BLaER1 treated with 17β-estradiol and CSF1 and Interleukin-3, amounts not matched to agents 10 nM and 100 nM (cell line): ENCODE measurements at regions not wholly inside any gene's neighbourhood (a gene's known extent, or its start where the extent isn't known, plus 50 kb on each side); places are given as distances from the start of the nearest gene placed in this dataset.

ENCODE experiments used
- H3K27ac ChIP-seq, 11 experiments: shearing (Covaris generic); formaldehyde crosslinking; 2 replicates each; pipeline ENCODE4 v1.8.1; 2022
- H3K27me3 ChIP-seq, 11 experiments: shearing (Covaris generic); formaldehyde crosslinking; 2 replicates each; pipeline ENCODE4 v1.8.1; 2022
- H3K36me3 ChIP-seq, 11 experiments: shearing (Covaris generic); formaldehyde crosslinking; 2 replicates each; pipeline ENCODE4 v1.8.1; 2022
- H3K4me1 ChIP-seq, 10 experiments: shearing (Covaris generic); formaldehyde crosslinking; 2 replicates each; pipeline ENCODE4 v1.8.1; 2022
- H3K4me2 ChIP-seq, 11 experiments: shearing (Covaris generic); formaldehyde crosslinking; 2 replicates each; pipeline ENCODE4 v1.8.1; 2022
- H3K4me3 ChIP-seq, 10 experiments: shearing (Covaris generic); formaldehyde crosslinking; 2 replicates each; pipeline ENCODE4 v1.8.1; 2022
- H3K9ac ChIP-seq, 11 experiments: shearing (Covaris generic); formaldehyde crosslinking; 2 replicates each; pipeline ENCODE4 v1.8.1; 2022
- H3K9me3 ChIP-seq, 11 experiments: shearing (Covaris generic); formaldehyde crosslinking; replicated peaks in 1 of 11; 2 replicates each; pipeline ENCODE4 v1.8.1; 2022
- H4K20me1 ChIP-seq, 11 experiments: shearing (Covaris generic); formaldehyde crosslinking; 2 replicates each; pipeline ENCODE4 v1.8.1; 2022
- Cebpa-rat ChIP-seq, 11 experiments: shearing (Covaris generic); IDR thresholded peaks; 2 replicates each; pipeline ENCODE4 v1.8.1; 2022

DNA sequence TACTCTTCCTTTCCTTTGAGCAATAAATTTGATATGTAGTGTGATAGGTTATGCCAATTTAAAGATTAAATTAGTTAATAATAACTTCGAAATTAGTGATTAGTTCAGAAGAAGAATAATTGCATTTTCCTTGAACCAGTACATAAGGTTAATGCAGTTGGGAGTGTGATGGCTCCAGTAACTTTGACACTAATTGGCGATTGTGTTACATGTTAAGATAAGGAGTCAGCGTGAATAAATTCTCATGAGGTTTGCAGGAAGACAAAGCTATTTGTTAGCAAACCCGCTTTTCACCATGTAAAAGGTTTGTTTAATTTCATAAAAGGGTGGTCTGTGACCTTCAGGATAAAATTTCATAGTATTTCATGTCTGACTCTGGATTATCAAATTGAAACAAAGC is 1226.8 kb downstream of the SLC16A7 start:
- H3K36me3 ChIP-seq: no peaks in the 10 kb centered on the region
- H3K4me1 ChIP-seq: no peaks in the 10 kb centered on the region

DNA sequence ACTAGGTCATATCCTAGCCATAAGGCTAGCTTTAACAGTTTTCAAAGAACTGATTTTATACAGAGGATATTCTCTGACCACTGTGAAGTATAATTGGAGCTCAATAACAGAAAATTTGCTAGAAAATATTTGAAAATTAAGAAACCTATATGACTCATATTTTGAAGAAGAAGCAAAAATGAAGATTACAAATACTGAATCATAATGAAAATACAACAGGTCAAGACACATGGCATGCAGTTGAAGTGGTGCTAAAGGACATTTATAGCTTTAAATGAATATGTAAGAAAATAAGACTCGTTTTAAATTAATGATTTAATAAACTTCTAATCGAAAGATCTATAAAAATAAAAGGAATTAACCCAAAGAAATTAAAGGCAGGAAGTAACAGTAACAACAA is 1234.6 kb downstream of the SLC16A7 start:
- Histone ChIP-seq H3K27me3 (no peaks in the 10 kb centered on the region), H3K4me2 (no peak overlapping the region), H3K9me3 (no peaks in the 10 kb centered on the region), H3K4me3 (no peak overlapping the region), H3K9ac (no peak overlapping the region), H3K36me3 (no peaks in the 10 kb centered on the region), H3K4me1 (no peaks in the 10 kb centered on the region), H3K27ac (no peak overlapping the region), H4K20me1 (no peaks in the 10 kb centered on the region)
- no peak for TF ChIP-seq Cebpa-rat (IDR thresholded peaks at IDR 0.05)

More for the DNA sequence above, 1226.8 kb downstream of the SLC16A7 start:
- Histone ChIP-seq H3K4me2 (no peak overlapping the region), H3K4me3 (no peak overlapping the region), H3K9ac (no peak overlapping the region), H3K27ac (no peak overlapping the region), H3K27me3 (no peaks in the 10 kb centered on the region), H3K9me3 (no peaks in the 10 kb centered on the region), H4K20me1 (no peaks in the 10 kb centered on the region)
- no peak for TF ChIP-seq Cebpa-rat (IDR thresholded peaks at IDR 0.05)

DNA sequence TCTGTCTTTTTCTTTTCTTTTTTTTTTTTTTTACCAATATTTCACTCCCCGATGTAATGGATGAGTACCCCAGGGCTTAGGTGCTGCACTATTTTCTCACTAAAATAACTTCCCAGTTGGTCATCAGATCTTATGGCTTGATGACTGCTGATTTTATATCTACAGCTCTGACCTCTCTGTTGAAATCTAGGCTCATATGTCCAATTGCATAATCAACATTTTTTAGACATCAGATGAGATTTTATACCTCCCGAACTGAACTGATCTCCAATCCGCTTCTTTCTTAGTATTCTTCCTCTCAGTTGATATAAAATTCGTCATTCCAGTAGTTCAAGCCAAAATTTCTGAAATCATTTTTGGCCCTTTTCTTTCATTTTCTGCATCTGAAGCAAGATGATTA is 1236.5 kb downstream of the SLC16A7 start:
- H3K9me3 ChIP-seq: no peaks in the 10 kb centered on the region
- no peaks in the 10 kb centered on the region for H3K4me1 ChIP-seq
- H3K9ac ChIP-seq: no peak overlapping the region
- no peak overlapping the region for H3K4me3 ChIP-seq
- no peaks in the 10 kb centered on the region for H3K36me3 ChIP-seq
- no peak for TF ChIP-seq Cebpa-rat (IDR thresholded peaks at IDR 0.05)
- H3K27me3 ChIP-seq: no peaks in the 10 kb centered on the region
- no peak overlapping the region for H3K27ac ChIP-seq
- no peaks in the 10 kb centered on the region for H4K20me1 ChIP-seq
- H3K4me2 ChIP-seq: no peak overlapping the region

DNA sequence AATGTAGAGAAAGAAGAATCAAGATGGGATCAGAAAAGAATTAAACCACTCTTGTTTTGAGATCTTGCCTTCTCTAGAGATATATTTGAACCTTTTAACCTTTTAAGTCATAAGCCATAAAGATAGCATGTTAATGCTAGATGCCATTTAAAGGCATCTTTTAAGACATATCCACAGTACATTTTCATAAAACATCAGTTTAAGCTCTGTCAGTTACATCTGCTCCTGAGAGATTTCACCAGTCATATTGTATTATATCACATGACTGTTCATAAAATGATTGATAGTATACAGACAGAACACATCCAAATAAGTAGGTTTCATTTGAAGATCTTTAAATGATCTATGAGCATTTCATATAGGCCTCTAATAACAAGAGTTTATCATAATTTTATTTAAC is 1238.5 kb downstream of the SLC16A7 start:
- no peak overlapping the region for H3K4me2 ChIP-seq
- H3K4me1 ChIP-seq: no peaks in the 10 kb centered on the region
- no peak overlapping the region for H3K4me3 ChIP-seq
- H3K9ac ChIP-seq: no peak overlapping the region
- H4K20me1 ChIP-seq: no peaks in the 10 kb centered on the region
- no peak overlapping the region for H3K27ac ChIP-seq
- TF ChIP-seq Cebpa-rat (IDR thresholded peaks at IDR 0.05): no peak
- H3K36me3 ChIP-seq: no peaks in the 10 kb centered on the region
- no peaks in the 10 kb centered on the region for H3K27me3 ChIP-seq
- H3K9me3 ChIP-seq: no peaks in the 10 kb centered on the region

DNA sequence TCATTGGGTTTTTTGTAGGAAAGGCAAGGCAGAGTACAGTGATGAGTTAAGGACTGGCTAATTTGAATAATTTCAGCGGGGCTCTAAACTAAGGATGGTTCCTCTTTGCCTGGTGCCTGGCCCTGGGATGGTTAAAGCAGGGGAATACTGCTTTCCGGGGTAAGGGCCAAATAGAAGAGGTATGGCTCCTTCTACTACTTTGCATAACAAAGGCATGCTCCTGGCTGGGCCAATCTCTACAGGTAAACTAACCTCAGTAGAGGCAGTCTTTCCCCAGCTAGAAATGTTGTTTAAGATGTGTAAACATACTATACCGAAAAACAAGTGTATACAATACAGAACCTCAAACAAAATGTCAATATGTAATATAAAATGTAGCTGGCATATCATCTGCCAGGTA is 1239.0 kb downstream of the SLC16A7 start:
- no peaks in the 10 kb centered on the region for H3K27me3 ChIP-seq
- TF ChIP-seq Cebpa-rat (IDR thresholded peaks at IDR 0.05): no peak

DNA sequence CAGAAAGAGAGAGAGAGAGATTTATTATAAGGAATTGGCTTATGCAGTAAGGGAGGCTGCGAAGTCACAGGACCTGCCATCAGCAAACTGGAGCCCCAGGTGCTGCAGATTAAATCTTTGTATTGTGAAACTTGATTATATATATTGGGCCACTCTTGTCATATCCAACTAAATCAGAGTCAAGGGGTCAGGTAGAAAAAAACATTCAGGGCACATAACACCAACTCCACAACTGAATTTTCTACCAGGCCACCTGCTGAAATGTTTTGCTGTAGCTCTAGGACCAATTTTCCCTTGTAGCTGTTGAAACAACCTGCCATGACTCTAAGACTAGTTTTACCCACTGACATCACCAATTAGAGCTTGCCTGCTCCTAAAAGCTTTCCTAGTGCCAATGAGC is 1240.8 kb downstream of the SLC16A7 start:
- Histone ChIP-seq H3K27ac (no peak overlapping the region), H3K4me2 (no peak overlapping the region), H3K36me3 (no peaks in the 10 kb centered on the region), H3K9me3 (no peaks in the 10 kb centered on the region), H3K4me1 (no peaks in the 10 kb centered on the region), H3K4me3 (no peak overlapping the region), H4K20me1 (no peaks in the 10 kb centered on the region), H3K9ac (no peak overlapping the region), H3K27me3 (no peaks in the 10 kb centered on the region)
- TF ChIP-seq Cebpa-rat (IDR thresholded peaks at IDR 0.05): no peak

More for the DNA sequence above, 1239.0 kb downstream of the SLC16A7 start:
- Histone ChIP-seq H3K9ac (no peak overlapping the region), H3K9me3 (no peaks in the 10 kb centered on the region), H3K27ac (no peak overlapping the region), H3K4me3 (no peak overlapping the region), H4K20me1 (no peaks in the 10 kb centered on the region), H3K36me3 (no peaks in the 10 kb centered on the region), H3K4me1 (no peaks in the 10 kb centered on the region), H3K4me2 (no peak overlapping the region)

DNA sequence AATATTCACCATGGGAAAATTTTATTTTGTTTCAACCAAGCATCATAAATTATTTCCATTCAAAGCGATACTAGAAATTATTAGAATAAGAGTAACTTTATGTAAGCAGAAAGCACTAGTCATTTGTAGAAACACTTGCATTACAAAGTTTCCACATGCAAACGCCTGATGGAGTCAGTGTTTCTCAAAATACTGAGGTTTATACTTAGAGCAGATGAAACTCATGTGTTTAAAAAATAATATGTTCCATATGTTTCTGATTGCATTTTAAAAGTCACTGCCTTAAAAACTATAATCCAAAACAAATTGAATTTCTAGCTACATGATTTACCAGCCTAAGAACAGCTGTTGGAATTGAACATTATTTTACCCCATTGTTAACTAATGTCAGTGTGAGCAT is 1246.4 kb downstream of the SLC16A7 start:
- no peak overlapping the region for H3K4me3 ChIP-seq
- H3K9me3 ChIP-seq: no peaks in the 10 kb centered on the region
- H3K9ac ChIP-seq: no peak overlapping the region
- no peak overlapping the region for H3K4me2 ChIP-seq
- H4K20me1 ChIP-seq: no peaks in the 10 kb centered on the region
- H3K36me3 ChIP-seq: no peaks in the 10 kb centered on the region
- H3K4me1 ChIP-seq: no peaks in the 10 kb centered on the region
- no peak for TF ChIP-seq Cebpa-rat (IDR thresholded peaks at IDR 0.05)
- H3K27ac ChIP-seq: no peak overlapping the region
- H3K27me3 ChIP-seq: no peaks in the 10 kb centered on the region

DNA sequence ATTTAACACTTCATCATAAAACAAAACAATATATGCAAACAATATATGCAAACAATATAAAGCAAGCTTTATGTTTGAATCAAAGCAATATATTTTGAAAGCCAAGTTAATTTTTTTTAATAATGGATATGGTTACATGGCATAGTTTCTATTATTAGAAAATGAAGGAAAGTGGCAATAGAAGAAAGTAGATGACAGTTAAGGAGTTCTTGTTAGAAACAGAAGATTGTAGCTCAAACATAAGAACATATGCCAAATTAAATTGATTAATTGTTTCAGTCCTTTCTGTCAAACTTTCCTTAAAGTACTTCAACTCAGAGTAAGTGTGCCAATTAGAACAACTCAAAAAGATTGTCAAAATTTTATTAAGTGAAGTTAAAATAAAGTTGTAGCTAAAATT is 1248.3 kb downstream of the SLC16A7 start:
- Histone ChIP-seq H3K9ac (no peak overlapping the region), H3K27ac (no peak overlapping the region), H3K4me3 (no peak overlapping the region), H3K4me2 (no peak overlapping the region), H3K36me3 (no peaks in the 10 kb centered on the region), H4K20me1 (no peaks in the 10 kb centered on the region), H3K27me3 (no peaks in the 10 kb centered on the region), H3K9me3 (no peaks in the 10 kb centered on the region), H3K4me1 (no peaks in the 10 kb centered on the region)
- no peak for TF ChIP-seq Cebpa-rat (IDR thresholded peaks at IDR 0.05)

DNA sequence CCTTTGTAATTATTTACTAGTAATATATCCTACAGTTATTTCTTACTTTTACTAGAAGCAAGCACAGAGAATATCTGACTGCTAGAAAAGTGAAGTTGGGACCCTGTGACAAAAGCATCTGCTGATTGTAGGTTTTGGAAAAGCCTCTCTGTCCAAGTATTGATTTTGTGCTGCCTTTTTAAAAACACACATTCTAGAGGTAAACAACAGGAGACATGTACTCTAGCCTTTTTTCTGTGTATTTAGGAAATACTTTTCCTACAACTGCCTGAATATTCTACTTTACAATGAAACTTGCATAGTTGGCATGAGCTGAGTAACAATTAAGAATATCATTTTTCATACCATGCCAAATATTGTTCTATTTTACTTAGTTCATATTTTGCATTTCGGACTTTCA is 1249.0 kb downstream of the SLC16A7 start:
- H3K27me3 ChIP-seq: no peaks in the 10 kb centered on the region
- H3K27ac ChIP-seq: no peak overlapping the region
- H3K9me3 ChIP-seq: no peaks in the 10 kb centered on the region
- H3K36me3 ChIP-seq: no peaks in the 10 kb centered on the region
- no peaks in the 10 kb centered on the region for H4K20me1 ChIP-seq
- H3K4me1 ChIP-seq: no peaks in the 10 kb centered on the region
- no peak overlapping the region for H3K9ac ChIP-seq
- no peak overlapping the region for H3K4me2 ChIP-seq
- no peak for TF ChIP-seq Cebpa-rat (IDR thresholded peaks at IDR 0.05)
- H3K4me3 ChIP-seq: no peak overlapping the region

DNA sequence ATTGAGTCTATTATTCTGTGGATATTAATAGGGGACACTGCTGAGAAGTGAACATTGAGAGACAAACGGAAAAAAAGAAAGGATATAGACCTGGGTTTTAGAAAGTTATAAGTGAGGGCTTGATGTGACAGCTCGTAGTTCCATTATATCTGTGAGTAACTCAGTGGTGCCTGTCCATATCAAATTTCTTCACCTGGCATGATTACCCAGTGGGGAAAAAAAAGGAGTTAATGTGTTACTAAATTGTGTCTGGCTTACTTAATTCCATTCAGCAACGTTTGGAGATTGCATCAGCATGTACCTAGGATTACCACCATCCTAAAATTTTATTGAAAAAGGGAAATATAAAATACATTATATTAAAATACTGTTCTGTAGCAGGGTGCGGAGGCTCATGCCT is 1249.9 kb downstream of the SLC16A7 start:
- Histone ChIP-seq H3K27me3 (no peaks in the 10 kb centered on the region), H3K4me3 (no peak overlapping the region), H3K4me2 (no peak overlapping the region), H3K9ac (no peak overlapping the region), H3K4me1 (no peaks in the 10 kb centered on the region), H4K20me1 (no peaks in the 10 kb centered on the region), H3K36me3 (no peaks in the 10 kb centered on the region), H3K27ac (no peak overlapping the region), H3K9me3 (no peaks in the 10 kb centered on the region)
- no peak for TF ChIP-seq Cebpa-rat (IDR thresholded peaks at IDR 0.05)

DNA sequence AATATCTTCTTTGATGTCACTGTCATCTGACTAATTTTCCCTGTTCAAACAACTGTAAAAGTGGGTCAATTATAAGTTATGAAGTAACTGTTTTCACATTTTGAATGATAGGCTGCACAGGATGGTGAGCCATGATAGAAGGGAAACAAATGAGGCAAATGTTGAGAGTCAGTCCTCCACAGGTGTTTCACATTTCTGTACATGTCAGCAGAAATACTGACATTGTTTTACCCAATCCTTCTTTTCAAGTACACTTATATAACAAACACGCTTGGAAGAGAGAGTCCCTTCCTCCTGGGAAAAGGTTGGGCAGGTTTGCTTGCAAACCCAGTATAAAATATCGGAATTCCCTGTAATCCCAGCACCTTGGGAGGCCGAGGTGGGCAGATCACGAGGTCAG is 1251.5 kb downstream of the SLC16A7 start:
- Histone ChIP-seq H3K9me3 (no peaks in the 10 kb centered on the region), H3K4me1 (no peaks in the 10 kb centered on the region), H3K9ac (no peak overlapping the region), H3K4me2 (no peak overlapping the region), H3K4me3 (no peak overlapping the region), H4K20me1 (no peaks in the 10 kb centered on the region), H3K36me3 (no peaks in the 10 kb centered on the region), H3K27ac (no peak overlapping the region), H3K27me3 (no peaks in the 10 kb centered on the region)
- no peak for TF ChIP-seq Cebpa-rat (IDR thresholded peaks at IDR 0.05)
